GM12878 (cell line): ENCODE measurements at regions not wholly inside any gene's neighbourhood (a gene's known extent, or its start where the extent isn't known, plus 50 kb on each side); places are given as distances from the start of the nearest gene placed in this dataset.

ENCODE experiments used
- BHLHE40 ChIP-seq, 2 experiments: fragments of 450-650 bp in 1 of 2; IDR thresholded peaks; 2 replicates each; pipeline ENCODE4 v1.6.1; 2011 to 2017; ENCODE audit warnings: low read depth in 2 of 2, borderline replicate concordance in 1 of 2, improper control_type of control experiment in 1 of 2, low read length in 1 of 2, mild to moderate bottlenecking in 1 of 2
- EGR1 ChIP-seq, 2 experiments: IDR thresholded peaks; 1 replicate in 1 of 2; 2 replicates in 1 of 2; pipeline ENCODE4 v1.6.1; 2011 to 2012; ENCODE audit warnings: low read depth in 2 of 2, low read length in 2 of 2, borderline replicate concordance in 1 of 2, mild to moderate bottlenecking in 1 of 2, moderate library complexity in 1 of 2
- LARP7 ChIP-seq: fragments of 450-650 bp; IDR thresholded peaks from 2 replicates; pipeline ENCODE4 v1.6.1; 2017; ENCODE audit warnings: mild to moderate bottlenecking
- USF1 ChIP-seq: IDR thresholded peaks from 2 replicates; pipeline ENCODE4 v1.6.1; 2011; ENCODE audit warnings: borderline replicate concordance, low read depth, mild to moderate bottlenecking, moderate library complexity, mixed read lengths, low read length; ENCODE audit not compliant: insufficient read depth; ENCODE audit errors: extremely low read length
- TF ChIP-seq, protein P1 (sequence below): fragments of 150-350 bp; IDR thresholded peaks from 2 replicates; pipeline ENCODE4 v1.6.1; 2016; ENCODE audit warnings: low read depth, low read length
- TF ChIP-seq, protein P2 (sequence below): fragments of 450-650 bp; conservative IDR thresholded peaks from 2 replicates; pipeline ENCODE4 v1.6.1; 2017; ENCODE audit warnings: mild to moderate bottlenecking, moderate library complexity

DNA sequence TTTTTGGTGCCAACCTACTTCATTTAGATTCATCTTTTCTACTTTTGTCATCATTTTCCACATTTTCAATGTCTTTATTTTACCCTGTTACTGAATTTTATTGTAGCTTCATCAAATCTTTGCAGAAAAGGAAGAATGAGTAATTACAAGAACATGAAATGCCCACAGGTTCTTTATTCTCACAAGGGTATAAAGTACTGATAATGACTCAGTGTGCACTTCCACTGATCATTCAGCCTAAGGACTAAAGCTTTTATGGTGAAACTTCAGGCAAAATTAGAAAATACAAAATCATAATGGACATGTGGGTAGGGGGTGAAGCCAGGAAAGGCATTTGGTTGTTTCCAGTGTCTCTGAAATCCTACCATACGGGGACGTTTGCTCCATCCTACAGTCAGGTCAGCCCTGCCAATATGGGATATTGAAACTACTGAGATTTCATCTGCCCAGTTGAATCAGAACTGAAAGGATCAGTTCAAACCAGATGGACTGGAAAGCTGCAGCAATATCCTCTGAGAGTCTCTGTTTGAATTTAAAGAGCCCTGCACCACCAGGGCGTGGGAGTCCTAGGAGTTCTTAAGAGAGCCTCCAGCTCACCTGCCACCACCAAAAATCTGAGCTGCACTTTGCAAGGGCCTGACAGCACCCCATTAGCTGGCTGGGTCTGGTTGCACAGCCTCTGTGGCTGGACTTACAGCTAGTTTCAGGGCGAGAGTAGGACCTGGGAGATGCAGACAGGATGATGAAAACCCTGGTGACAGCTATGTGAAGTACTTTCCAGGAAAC is 390.4 kb downstream of the CMPK2 start (continued):
- TF ChIP-seq, protein P1, sequence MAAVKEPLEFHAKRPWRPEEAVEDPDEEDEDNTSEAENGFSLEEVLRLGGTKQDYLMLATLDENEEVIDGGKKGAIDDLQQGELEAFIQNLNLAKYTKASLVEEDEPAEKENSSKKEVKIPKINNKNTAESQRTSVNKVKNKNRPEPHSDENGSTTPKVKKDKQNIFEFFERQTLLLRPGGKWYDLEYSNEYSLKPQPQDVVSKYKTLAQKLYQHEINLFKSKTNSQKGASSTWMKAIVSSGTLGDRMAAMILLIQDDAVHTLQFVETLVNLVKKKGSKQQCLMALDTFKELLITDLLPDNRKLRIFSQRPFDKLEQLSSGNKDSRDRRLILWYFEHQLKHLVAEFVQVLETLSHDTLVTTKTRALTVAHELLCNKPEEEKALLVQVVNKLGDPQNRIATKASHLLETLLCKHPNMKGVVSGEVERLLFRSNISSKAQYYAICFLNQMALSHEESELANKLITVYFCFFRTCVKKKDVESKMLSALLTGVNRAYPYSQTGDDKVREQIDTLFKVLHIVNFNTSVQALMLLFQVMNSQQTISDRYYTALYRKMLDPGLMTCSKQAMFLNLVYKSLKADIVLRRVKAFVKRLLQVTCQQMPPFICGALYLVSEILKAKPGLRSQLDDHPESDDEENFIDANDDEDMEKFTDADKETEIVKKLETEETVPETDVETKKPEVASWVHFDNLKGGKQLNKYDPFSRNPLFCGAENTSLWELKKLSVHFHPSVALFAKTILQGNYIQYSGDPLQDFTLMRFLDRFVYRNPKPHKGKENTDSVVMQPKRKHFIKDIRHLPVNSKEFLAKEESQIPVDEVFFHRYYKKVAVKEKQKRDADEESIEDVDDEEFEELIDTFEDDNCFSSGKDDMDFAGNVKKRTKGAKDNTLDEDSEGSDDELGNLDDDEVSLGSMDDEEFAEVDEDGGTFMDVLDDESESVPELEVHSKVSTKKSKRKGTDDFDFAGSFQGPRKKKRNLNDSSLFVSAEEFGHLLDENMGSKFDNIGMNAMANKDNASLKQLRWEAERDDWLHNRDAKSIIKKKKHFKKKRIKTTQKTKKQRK, result no peak
- no peak for TF ChIP-seq EGR1 (IDR thresholded peaks at IDR 0.05; ENCODE audit: borderline replicate concordance in 1 of 2, low read depth in 2 of 2, low read length in 2 of 2)
- TF ChIP-seq USF1, result no peak
- no peak for TF ChIP-seq LARP7
- TF ChIP-seq, protein P2, sequence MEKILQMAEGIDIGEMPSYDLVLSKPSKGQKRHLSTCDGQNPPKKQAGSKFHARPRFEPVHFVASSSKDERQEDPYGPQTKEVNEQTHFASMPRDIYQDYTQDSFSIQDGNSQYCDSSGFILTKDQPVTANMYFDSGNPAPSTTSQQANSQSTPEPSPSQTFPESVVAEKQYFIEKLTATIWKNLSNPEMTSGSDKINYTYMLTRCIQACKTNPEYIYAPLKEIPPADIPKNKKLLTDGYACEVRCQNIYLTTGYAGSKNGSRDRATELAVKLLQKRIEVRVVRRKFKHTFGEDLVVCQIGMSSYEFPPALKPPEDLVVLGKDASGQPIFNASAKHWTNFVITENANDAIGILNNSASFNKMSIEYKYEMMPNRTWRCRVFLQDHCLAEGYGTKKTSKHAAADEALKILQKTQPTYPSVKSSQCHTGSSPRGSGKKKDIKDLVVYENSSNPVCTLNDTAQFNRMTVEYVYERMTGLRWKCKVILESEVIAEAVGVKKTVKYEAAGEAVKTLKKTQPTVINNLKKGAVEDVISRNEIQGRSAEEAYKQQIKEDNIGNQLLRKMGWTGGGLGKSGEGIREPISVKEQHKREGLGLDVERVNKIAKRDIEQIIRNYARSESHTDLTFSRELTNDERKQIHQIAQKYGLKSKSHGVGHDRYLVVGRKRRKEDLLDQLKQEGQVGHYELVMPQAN, result no peak
- TF ChIP-seq BHLHE40 (IDR thresholded peaks at IDR 0.05; ENCODE audit: borderline replicate concordance in 1 of 2, low read depth in 2 of 2, low read length in 1 of 2), result no peak
